ENCODE measurements at regions not wholly inside any gene's neighbourhood (a gene's known extent, or its start where the extent isn't known, plus 50 kb on each side); places are given as distances from the start of the nearest gene placed in this dataset.

DNA sequence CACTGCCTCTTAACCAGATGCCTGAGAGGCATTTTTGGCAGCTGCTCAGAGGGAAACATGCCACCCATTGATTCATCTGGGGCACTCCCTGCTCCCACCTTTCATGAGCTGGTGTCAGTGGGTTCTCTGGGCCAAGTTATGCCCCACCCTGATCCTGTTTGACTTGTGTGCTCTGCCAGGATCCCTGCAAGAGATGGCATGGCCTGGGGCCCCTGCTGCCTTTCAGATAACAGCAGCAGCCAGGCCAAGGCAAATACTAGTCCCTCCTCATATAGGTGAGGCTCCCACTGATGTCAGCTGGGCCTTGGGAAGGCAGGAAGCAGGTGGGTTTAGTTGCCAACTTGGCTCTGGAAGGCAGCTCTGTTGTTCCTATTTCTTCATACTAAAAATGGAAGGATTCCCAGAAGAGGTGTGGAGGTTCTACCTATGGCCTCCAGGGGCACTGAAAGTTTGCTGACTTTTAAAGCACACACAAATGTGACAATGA lies 192.9 kb upstream of the RBPJ start:
- ATAC-seq: no peak
- no peak for TF ChIP-seq TOX (CRISPR knock-in tag; IDR thresholded peaks at IDR 0.05; ENCODE audit: borderline replicate concordance)
- no peak for TF ChIP-seq BACH2 (CRISPR knock-in tag; IDR thresholded peaks at IDR 0.05; ENCODE audit: borderline replicate concordance)
- no peak for TF ChIP-seq ZFP30 (CRISPR knock-in tag; IDR thresholded peaks at IDR 0.05)
- TF ChIP-seq, protein P1, sequence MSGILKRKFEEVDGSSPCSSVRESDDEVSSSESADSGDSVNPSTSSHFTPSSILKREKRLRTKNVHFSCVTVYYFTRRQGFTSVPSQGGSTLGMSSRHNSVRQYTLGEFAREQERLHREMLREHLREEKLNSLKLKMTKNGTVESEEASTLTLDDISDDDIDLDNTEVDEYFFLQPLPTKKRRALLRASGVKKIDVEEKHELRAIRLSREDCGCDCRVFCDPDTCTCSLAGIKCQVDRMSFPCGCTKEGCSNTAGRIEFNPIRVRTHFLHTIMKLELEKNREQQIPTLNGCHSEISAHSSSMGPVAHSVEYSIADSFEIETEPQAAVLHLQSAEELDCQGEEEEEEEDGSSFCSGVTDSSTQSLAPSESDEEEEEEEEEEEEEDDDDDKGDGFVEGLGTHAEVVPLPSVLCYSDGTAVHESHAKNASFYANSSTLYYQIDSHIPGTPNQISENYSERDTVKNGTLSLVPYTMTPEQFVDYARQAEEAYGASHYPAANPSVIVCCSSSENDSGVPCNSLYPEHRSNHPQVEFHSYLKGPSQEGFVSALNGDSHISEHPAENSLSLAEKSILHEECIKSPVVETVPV (CRISPR knock-in tag; IDR thresholded peaks at IDR 0.05): no peak
- TF ChIP-seq ARNTL (CRISPR knock-in tag; IDR thresholded peaks at IDR 0.05; ENCODE audit: borderline replicate concordance, low read depth): no peak
- no peak for TF ChIP-seq ZNF8 (CRISPR knock-in tag; IDR thresholded peaks at IDR 0.05)
- TF ChIP-seq ZFP3 (CRISPR knock-in tag; IDR thresholded peaks at IDR 0.05): no peak
- TF ChIP-seq ZC3H10 (CRISPR knock-in tag; IDR thresholded peaks at IDR 0.05): no peak
- no peak for TF ChIP-seq SNAI2 (CRISPR knock-in tag; IDR thresholded peaks at IDR 0.05)
- no peak for TF ChIP-seq TCF4 (CRISPR knock-in tag; IDR thresholded peaks at IDR 0.05; ENCODE audit: borderline replicate concordance)
- no peak for TF ChIP-seq ISL1 (CRISPR knock-in tag; IDR thresholded peaks at IDR 0.05)
- TF ChIP-seq, protein P2, sequence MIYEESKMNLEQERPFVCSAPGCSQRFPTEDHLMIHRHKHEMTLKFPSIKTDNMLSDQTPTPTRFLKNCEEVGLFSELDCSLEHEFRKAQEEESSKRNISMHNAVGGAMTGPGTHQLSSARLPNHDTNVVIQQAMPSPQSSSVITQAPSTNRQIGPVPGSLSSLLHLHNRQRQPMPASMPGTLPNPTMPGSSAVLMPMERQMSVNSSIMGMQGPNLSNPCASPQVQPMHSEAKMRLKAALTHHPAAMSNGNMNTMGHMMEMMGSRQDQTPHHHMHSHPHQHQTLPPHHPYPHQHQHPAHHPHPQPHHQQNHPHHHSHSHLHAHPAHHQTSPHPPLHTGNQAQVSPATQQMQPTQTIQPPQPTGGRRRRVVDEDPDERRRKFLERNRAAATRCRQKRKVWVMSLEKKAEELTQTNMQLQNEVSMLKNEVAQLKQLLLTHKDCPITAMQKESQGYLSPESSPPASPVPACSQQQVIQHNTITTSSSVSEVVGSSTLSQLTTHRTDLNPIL (CRISPR knock-in tag; IDR thresholded peaks at IDR 0.05; ENCODE audit: low read depth): no peak
- TF ChIP-seq ZNF70 (CRISPR knock-in tag; IDR thresholded peaks at IDR 0.05): no peak
- no peak for TF ChIP-seq ESRRG (CRISPR knock-in tag; IDR thresholded peaks at IDR 0.05)
- TF ChIP-seq, protein P3, sequence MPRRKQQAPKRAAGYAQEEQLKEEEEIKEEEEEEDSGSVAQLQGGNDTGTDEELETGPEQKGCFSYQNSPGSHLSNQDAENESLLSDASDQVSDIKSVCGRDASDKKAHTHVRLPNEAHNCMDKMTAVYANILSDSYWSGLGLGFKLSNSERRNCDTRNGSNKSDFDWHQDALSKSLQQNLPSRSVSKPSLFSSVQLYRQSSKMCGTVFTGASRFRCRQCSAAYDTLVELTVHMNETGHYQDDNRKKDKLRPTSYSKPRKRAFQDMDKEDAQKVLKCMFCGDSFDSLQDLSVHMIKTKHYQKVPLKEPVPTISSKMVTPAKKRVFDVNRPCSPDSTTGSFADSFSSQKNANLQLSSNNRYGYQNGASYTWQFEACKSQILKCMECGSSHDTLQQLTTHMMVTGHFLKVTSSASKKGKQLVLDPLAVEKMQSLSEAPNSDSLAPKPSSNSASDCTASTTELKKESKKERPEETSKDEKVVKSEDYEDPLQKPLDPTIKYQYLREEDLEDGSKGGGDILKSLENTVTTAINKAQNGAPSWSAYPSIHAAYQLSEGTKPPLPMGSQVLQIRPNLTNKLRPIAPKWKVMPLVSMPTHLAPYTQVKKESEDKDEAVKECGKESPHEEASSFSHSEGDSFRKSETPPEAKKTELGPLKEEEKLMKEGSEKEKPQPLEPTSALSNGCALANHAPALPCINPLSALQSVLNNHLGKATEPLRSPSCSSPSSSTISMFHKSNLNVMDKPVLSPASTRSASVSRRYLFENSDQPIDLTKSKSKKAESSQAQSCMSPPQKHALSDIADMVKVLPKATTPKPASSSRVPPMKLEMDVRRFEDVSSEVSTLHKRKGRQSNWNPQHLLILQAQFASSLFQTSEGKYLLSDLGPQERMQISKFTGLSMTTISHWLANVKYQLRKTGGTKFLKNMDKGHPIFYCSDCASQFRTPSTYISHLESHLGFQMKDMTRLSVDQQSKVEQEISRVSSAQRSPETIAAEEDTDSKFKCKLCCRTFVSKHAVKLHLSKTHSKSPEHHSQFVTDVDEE (CRISPR knock-in tag; IDR thresholded peaks at IDR 0.05): no peak
- no peak for TF ChIP-seq OSR1 (CRISPR knock-in tag; IDR thresholded peaks at IDR 0.05)

DNA sequence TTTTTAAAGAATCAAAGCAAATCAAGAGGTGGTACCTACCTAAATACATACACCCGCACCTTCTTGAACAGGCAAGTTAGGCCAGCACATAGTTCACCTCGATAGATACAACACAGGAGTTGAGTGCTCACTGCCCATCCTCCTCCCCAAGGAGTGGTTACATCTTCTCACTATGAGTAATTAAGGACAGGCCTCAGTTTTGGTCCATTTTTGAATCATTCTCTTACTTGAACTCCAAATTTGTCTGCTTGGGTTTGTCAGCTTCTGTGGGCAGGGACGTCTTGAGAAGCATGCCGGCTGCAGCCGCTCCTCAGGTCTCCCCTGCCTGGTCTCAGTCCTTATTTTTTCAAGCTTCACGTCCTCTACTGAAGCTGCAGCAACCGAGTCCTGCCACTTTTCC lies 190.6 kb upstream of the RBPJ start:
- no peak for ATAC-seq
- TF ChIP-seq, protein P3 (CRISPR knock-in tag; IDR thresholded peaks at IDR 0.05): no peak

DNA sequence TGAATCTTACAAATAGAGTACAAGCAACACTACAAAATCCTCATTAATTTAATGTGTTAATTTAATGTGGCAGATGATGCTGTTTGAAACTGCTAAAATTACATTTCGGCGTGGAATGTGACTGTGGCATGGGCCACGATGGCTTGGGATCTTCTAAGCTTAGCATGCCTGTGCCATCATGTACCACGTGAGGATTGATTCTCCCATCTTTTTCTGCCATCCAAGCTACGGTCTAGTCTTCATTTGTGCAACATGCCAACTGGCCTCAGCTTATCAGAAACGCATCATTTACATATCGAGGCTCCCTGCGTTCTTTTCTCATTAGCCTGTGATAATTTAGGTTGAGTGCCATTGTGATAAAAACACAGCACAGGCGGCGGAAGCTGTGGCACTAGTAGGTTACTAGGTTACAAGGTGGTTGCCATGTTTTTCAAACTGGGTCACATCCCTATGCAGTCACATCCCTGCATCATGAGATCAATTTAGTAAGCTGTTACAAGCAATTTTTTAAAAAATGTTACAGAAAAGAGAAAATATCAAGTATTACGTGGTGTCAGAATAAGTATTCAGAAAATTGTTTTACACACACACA lies 189.9 kb upstream of the RBPJ start:
- no peak for TF ChIP-seq ARNTL (CRISPR knock-in tag; IDR thresholded peaks at IDR 0.05; ENCODE audit: borderline replicate concordance, low read depth)
- TF ChIP-seq ZNF70 (CRISPR knock-in tag; IDR thresholded peaks at IDR 0.05): no peak
- ATAC-seq: no peak

DNA sequence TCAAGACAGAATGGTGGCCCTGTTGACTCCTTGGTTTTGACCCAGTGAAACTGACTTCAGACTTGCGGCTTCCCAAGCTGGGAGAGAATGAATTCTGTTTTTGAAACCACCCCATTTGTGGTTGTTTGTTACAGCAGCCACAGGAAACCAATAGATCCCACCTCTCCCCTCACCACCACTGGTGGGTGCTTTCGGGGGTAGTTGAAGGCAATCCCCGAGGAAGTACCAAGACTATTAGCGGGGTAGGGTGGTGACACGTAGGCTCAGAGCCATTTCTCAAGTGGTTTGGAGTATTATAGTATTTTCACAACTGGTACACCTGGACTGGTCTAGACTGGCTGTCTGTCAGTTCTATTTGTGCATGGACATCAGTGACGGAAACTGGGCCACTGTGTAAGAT lies 189.1 kb upstream of the RBPJ start:
- TF ChIP-seq ISL1 (CRISPR knock-in tag; IDR thresholded peaks at IDR 0.05) (no peak), ARNTL (CRISPR knock-in tag; IDR thresholded peaks at IDR 0.05; ENCODE audit: borderline replicate concordance, low read depth) (no peak)

DNA sequence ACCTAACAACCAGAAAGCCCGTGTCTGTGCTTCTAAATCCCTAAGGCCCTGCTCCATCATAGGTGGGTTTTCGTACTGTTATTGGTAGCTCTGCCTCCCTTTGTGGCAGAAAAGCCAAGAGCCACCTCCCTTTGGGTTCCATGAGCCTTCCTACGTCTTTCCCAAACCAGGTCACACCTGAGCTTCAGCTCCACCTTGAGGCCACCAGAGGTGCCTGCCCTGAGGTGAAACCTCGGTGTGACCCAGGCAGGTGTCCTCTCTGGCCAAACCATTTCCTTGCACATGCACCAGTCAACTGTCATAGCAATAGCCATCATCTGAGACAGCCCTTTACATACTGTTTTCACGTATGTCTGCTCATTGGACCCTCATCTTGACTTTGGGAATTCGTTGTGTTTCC lies 188.0 kb upstream of the RBPJ start:
- TF ChIP-seq CSDC2 (CRISPR knock-in tag; IDR thresholded peaks at IDR 0.05) (no peak), ZNF70 (CRISPR knock-in tag; IDR thresholded peaks at IDR 0.05) (no peak), SNAI2 (CRISPR knock-in tag; IDR thresholded peaks at IDR 0.05) (no peak), PPARA (CRISPR knock-in tag; IDR thresholded peaks at IDR 0.05; ENCODE audit: borderline replicate concordance) (no peak), ARNTL (CRISPR knock-in tag; IDR thresholded peaks at IDR 0.05; ENCODE audit: borderline replicate concordance, low read depth) (no peak)
- ATAC-seq: no peak

More for the DNA sequence above, 189.1 kb upstream of the RBPJ start:
- ATAC-seq: no peak
